Fibroblast of the aortic adventitia (primary cell): ENCODE measurements at regions not wholly inside any gene's neighbourhood (a gene's known extent, or its start where the extent isn't known, plus 50 kb on each side); places are given as distances from the start of the nearest gene placed in this dataset.

Experiments used
- DNase-seq: peaks from one replicate; pipeline ENCODE4 v3.0.0-alpha.2; 2010; ENCODE audit warnings: low read depth
- H3K4me3 ChIP-seq: 2 replicates; pipeline ENCODE4 v1.5.1; 2011; ENCODE audit warnings: low read depth, mild to moderate bottlenecking, control low read depth, low read length, moderate library complexity
- CTCF ChIP-seq: IDR thresholded peaks from 2 replicates; pipeline ENCODE4 v1.5.1; 2011; ENCODE audit warnings: mild to moderate bottlenecking, low read length, control low read depth, inconsistent platforms; ENCODE audit not compliant: insufficient read depth

GRCh38 chr10:91146146-91146545, 74.3 kb upstream of the PCGF5 start:
- no peak for TF ChIP-seq CTCF
- DNase-seq = no peak
- no peak overlapping the region for H3K4me3 ChIP-seq

GRCh38 chr10:91149550-91149949, 70.9 kb upstream of the PCGF5 start:
- H3K4me3 ChIP-seq = no peak overlapping the region
- no peak for DNase-seq
- no peak for TF ChIP-seq CTCF

- no peak overlapping the region for H3K4me3 ChIP-seq
- DNase-seq = no peak
- TF ChIP-seq CTCF = no peak
Observed at GRCh38 chr10:91150631-91151030, 69.8 kb upstream of the PCGF5 start.

- no peak for TF ChIP-seq CTCF
- no peak for DNase-seq
- H3K4me3 ChIP-seq = no peak overlapping the region
Observed at GRCh38 chr10:91153508-91153907, 67.0 kb upstream of the PCGF5 start.

GRCh38 chr10:91154842-91155241, 65.6 kb upstream of the PCGF5 start:
- no peak for DNase-seq

GRCh38 chr10:91156196-91156595, 64.3 kb upstream of the PCGF5 start:
- H3K4me3 ChIP-seq = no peak overlapping the region
- TF ChIP-seq CTCF = no peak
- DNase-seq = no peak

More at GRCh38 chr10:91154842-91155241, 65.6 kb upstream of the PCGF5 start:
- no peak for TF ChIP-seq CTCF
- no peak overlapping the region for H3K4me3 ChIP-seq

GRCh38 chr10:91159254-91159783, 61.1 kb upstream of the PCGF5 start:
- no peak for DNase-seq
- H3K4me3 ChIP-seq = no peak overlapping the region

More at GRCh38 chr10:91159254-91159783, 61.1 kb upstream of the PCGF5 start:
- TF ChIP-seq CTCF = no peak
